IPS-18a (cell line): ENCODE measurements at regions not wholly inside any gene's neighbourhood (a gene's known extent, or its start where the extent isn't known, plus 50 kb on each side); places are given as distances from the start of the nearest gene placed in this dataset.

Experiments
- H3K27ac ChIP-seq: one replicate; pipeline ENCODE4 v1.5.1; 2013; ENCODE audit warnings: low read length
- H3K27me3 ChIP-seq: one replicate; pipeline ENCODE4 v1.6.1; 2013; ENCODE audit warnings: mild to moderate bottlenecking, low read length; ENCODE audit not compliant: control insufficient read depth, insufficient read depth
- H3K36me3 ChIP-seq: one replicate; pipeline ENCODE4 v1.6.1; 2013; ENCODE audit warnings: low read depth, low read length; ENCODE audit not compliant: control insufficient read depth
- H3K4me1 ChIP-seq: one replicate; pipeline ENCODE4 v1.6.1; 2013; ENCODE audit warnings: low read depth, low read length; ENCODE audit not compliant: control insufficient read depth
- H3K4me3 ChIP-seq: one replicate; pipeline ENCODE4 v1.5.1; 2013; ENCODE audit warnings: low read length
- H3K9ac ChIP-seq: one replicate; pipeline ENCODE4 v1.6.1; 2013; ENCODE audit warnings: mild to moderate bottlenecking, low read length, moderate library complexity
- H3K9me3 ChIP-seq: one replicate; pipeline ENCODE4 v1.6.1; 2013; ENCODE audit warnings: low read depth, low read length; ENCODE audit not compliant: control insufficient read depth

DNA sequence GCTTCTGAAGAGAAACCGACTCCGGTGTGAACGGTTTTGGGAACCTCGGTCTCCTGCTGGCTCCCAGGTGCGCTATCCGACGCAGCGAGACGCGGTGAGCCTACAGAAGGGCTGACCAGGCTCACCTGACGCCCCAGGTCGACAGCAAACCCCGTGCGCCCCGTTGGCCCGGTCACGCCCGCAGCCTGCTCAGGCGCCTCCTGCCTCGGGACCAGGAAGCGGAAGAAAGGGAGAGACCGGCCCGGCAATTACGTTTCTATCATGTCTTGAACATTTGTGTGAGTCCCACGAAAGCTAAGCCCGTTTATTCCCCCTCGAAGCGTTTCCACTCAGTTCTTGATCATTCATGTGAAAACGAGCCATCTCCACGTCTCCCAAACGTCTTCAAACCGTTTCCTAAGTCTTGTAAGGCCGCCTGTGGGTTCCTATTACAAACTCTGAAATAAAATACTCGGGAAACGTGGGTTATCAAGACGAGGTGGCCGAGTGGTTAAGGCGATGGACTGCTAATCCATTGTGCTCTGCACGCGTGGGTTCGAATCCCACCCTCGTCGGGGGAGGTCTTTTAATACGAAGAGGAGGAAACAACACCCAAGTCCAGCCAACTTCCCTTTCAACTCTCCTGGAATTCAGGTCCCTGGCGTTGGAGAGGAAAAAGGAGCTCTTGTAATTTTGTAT is 150.5 kb upstream of the PRSS16 start:
- no peak overlapping the region for H3K27ac ChIP-seq
- H3K4me3 ChIP-seq, result peak overlapping the region; percentile 82
- H3K27me3 ChIP-seq, result peaks cover 43% of the 10 kb centered on the region
- no peaks in the 10 kb centered on the region for H3K4me1 ChIP-seq
- peak overlapping the region; percentile 50 for H3K9ac ChIP-seq
- no peaks in the 10 kb centered on the region for H3K9me3 ChIP-seq
- no peaks in the 10 kb centered on the region for H3K36me3 ChIP-seq

DNA sequence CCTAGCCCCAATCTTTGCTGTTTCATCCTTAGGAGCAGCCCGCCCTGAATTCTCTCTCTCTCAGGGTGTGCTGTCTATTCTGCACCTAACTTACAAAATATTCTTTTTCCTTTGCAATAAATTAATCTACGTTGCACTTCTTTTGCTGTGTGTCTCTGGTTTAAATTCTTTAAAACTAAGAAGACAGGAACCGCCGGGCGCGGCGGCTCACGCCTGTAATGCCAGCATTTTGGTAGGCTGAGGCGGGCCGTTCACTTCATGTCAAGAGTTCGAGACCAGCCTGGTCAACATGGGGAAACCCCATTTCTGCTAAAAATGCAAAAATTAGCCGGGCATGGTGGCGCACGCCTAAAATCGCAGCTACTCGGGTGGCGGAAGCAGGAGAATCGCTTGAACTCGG is 148.5 kb upstream of the PRSS16 start:
- Histone ChIP-seq H3K36me3 (no peaks in the 10 kb centered on the region), H3K4me3 (no peak overlapping the region), H3K4me1 (no peaks in the 10 kb centered on the region), H3K9me3 (no peaks in the 10 kb centered on the region), H3K9ac (no peak overlapping the region), H3K27ac (no peak overlapping the region), H3K27me3 (peaks cover 28% of the 10 kb centered on the region)

DNA sequence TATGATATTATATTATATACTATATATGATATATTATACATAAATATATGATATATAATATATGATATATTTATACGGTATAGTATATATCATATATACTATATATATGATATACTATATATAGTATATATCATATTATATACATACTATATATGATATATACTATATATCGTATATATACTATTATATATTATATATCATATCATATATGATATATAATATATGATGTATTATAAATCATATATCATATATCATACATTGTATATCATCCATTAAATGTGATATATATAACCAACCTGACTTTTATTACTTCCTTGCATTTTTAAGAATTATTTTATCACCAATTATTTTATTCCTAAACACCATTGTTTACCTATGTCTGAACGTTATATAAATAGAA is 146.6 kb upstream of the PRSS16 start:
- H3K9ac ChIP-seq, result no peak overlapping the region
- H3K36me3 ChIP-seq, result no peaks in the 10 kb centered on the region
- peaks cover 19% of the 10 kb centered on the region for H3K27me3 ChIP-seq
- no peaks in the 10 kb centered on the region for H3K4me1 ChIP-seq
- no peak overlapping the region for H3K4me3 ChIP-seq
- H3K9me3 ChIP-seq, result no peaks in the 10 kb centered on the region
- H3K27ac ChIP-seq, result no peak overlapping the region

DNA sequence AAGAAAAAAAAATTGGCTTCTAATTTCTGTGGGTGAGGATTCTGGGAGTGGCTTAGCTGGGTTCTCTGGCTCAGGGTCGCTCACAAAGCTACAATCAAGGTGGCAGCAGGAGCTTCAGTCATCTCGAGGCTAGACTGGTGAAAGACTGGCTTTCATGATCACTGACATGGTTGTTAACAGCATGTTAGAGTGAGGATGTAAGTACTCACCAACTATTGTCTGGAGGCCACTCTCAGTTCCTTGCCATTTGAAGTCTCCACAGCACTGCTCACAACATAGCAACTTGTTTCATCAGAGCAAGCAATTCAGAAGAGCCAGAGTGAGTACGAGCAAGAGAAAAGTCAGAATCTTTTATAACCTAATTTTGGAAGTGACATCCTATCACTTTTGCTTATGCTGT is 145.7 kb upstream of the PRSS16 start:
- no peak overlapping the region for H3K27ac ChIP-seq
- H3K4me3 ChIP-seq, result no peak overlapping the region
- H3K9me3 ChIP-seq, result no peaks in the 10 kb centered on the region
- no peak overlapping the region for H3K9ac ChIP-seq
- no peaks in the 10 kb centered on the region for H3K36me3 ChIP-seq
- H3K27me3 ChIP-seq, result peaks cover 10% of the 10 kb centered on the region
- no peaks in the 10 kb centered on the region for H3K4me1 ChIP-seq

DNA sequence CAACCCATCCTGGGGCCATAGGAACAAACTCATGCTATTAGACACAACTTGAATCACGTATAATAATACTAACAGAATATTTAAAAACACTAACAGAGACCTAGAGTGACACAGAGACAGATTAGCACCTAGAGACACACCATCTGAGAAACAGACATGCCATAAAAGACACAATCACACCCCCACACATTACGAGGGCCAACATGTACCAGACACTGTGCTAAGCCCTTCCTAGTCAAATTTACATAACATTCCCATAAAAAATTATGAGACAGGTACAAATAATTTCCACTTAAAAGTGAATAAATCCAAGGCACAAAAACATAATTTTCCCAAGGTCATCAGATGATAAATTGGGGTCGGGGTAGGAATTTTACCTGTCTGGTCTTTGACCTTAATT is 141.1 kb upstream of the PRSS16 start:
- no peaks in the 10 kb centered on the region for H3K4me1 ChIP-seq
- no peaks in the 10 kb centered on the region for H3K27me3 ChIP-seq
- peaks cover 6% of the 10 kb centered on the region for H3K9me3 ChIP-seq
- H3K9ac ChIP-seq, result no peak overlapping the region
- no peak overlapping the region for H3K27ac ChIP-seq
- no peak overlapping the region for H3K4me3 ChIP-seq
- no peaks in the 10 kb centered on the region for H3K36me3 ChIP-seq

DNA sequence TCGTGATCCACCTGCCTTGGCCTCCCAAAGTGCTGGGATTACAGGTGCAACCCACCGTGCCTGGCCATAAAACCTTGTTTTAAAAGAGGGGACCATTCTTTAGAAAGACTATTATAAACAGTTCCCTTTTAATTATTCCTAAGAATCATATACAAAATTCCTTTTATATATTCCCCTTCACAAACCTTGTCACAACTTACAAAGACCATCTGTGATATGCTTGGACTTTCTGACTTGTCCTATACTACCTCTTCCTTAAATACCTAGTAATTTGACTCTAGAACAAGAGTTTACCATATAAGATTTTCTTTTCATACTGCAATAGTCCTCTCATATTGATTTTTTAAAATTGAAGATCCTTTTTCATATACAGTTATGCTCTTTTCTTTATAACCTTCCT is 135.8 kb upstream of the PRSS16 start:
- Histone ChIP-seq H3K36me3 (no peaks in the 10 kb centered on the region), H3K4me1 (no peaks in the 10 kb centered on the region), H3K4me3 (no peak overlapping the region), H3K27me3 (no peaks in the 10 kb centered on the region), H3K9ac (no peak overlapping the region), H3K9me3 (peaks cover 17% of the 10 kb centered on the region), H3K27ac (no peak overlapping the region)

DNA sequence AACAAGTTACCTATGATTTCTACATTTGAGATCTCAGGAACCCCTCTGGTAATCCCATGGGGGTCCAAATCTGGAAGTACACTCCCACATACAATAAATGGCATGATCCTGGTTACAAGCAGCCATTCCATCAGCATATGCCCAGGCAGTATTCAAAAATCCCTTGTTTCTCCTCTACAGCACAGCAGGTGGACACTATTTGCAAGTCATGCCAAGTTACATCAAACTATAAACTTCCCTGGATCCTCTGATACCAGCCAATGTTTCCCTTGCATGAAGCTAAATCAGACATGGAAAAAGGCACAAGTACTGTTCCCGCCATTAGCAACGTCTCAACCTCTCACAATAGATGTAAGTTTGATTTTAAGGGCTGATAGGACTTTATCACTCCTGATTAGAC is 134.5 kb upstream of the PRSS16 start:
- no peak overlapping the region for H3K27ac ChIP-seq

DNA sequence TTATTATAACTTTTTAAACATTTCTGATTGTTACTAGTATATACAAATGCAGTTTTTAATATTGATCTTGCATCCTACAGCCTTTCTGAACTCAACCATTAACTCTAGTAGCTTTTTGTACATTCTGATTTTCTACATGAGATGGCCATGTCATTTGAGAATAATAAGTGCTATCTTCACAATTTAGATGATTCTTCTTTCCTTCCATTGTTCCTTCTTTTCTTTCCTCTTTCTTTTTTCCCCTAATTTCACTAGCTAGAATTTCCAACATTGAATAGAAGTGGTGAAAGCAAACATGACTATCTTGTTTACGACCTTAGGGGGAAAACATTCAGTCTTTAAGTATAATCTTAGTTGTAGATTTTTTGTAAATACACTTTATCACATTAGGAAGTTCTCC is 128.2 kb upstream of the PRSS16 start:
- Histone ChIP-seq H3K9me3 (no peaks in the 10 kb centered on the region), H3K4me1 (no peaks in the 10 kb centered on the region), H3K36me3 (no peaks in the 10 kb centered on the region), H3K27me3 (no peaks in the 10 kb centered on the region), H3K9ac (no peak overlapping the region), H3K4me3 (no peak overlapping the region), H3K27ac (no peak overlapping the region)

More for the DNA sequence above, 134.5 kb upstream of the PRSS16 start:
- no peaks in the 10 kb centered on the region for H3K4me1 ChIP-seq
- no peak overlapping the region for H3K9ac ChIP-seq
- H3K36me3 ChIP-seq, result no peaks in the 10 kb centered on the region
- no peaks in the 10 kb centered on the region for H3K27me3 ChIP-seq
- peaks cover 17% of the 10 kb centered on the region for H3K9me3 ChIP-seq
- H3K4me3 ChIP-seq, result no peak overlapping the region

DNA sequence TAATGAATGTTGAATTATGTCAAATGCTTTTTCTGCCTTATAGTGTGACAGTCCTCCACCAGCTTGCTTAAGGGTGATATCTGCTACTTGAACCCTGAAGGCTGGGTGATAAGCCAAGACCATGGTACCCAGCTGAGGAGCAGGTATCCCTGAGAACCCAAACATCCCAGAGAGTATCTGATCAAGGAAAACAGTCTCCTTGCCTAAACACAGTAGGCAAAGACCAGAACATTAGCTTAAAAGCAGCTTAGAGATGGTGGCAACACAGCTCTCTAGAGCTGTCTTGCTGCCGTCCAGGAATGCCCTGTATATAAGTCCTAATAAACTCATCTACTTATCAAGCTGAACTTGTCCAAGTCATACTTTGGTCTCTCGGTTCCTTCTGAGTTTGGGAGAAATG is 127.7 kb upstream of the PRSS16 start:
- no peaks in the 10 kb centered on the region for H3K36me3 ChIP-seq
- H3K27me3 ChIP-seq, result no peaks in the 10 kb centered on the region
- no peaks in the 10 kb centered on the region for H3K4me1 ChIP-seq
- H3K9me3 ChIP-seq, result no peaks in the 10 kb centered on the region
- H3K4me3 ChIP-seq, result no peak overlapping the region
- H3K9ac ChIP-seq, result no peak overlapping the region
- H3K27ac ChIP-seq, result no peak overlapping the region

DNA sequence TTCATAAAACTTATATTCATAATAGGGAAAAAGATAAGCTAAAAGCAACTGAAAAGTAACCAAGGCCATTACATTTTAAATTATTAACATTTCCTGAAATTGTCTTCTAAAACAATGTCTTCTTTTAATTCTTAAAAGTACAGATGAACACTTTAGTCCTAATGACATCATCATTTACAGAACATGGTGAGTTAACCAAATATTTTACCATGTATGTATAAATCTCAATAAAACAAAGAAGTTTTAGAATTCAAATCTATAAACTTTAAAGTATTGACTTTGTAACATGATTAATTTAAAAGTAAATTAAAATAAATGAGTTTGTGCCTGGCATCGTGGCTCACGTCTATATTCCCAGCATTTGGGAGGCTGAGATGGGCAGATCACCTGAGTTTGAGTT is 125.9 kb upstream of the PRSS16 start:
- no peaks in the 10 kb centered on the region for H3K27me3 ChIP-seq
- H3K4me3 ChIP-seq, result no peak overlapping the region
- no peak overlapping the region for H3K9ac ChIP-seq
- H3K4me1 ChIP-seq, result no peaks in the 10 kb centered on the region
- H3K36me3 ChIP-seq, result no peaks in the 10 kb centered on the region
- no peaks in the 10 kb centered on the region for H3K9me3 ChIP-seq
- no peak overlapping the region for H3K27ac ChIP-seq

DNA sequence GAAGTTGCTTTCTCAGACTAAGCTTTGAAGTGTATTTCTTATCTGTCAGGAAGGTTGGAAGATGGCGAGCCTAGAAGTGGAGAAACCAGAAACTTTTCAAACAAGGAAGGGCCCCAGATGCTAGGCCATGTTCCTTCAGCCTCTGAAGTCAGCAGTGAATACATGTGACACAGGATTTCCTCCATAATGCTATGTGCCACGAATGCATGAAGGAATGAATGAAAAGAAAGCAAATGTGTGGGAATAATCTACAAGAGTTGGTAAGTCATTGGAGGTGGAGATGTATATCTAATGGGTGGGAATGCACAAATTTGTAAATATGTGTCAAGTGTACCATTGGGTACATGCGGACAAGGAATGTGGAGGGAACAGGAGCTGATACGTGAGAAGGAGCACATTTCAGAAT is 123.2 kb upstream of the PRSS16 start:
- no peak overlapping the region for H3K4me3 ChIP-seq
- peaks cover 9% of the 10 kb centered on the region for H3K4me1 ChIP-seq
- H3K36me3 ChIP-seq, result no peaks in the 10 kb centered on the region
- H3K27ac ChIP-seq, result no peak overlapping the region
- no peak overlapping the region for H3K9ac ChIP-seq
- no peaks in the 10 kb centered on the region for H3K27me3 ChIP-seq
- H3K9me3 ChIP-seq, result no peaks in the 10 kb centered on the region

DNA sequence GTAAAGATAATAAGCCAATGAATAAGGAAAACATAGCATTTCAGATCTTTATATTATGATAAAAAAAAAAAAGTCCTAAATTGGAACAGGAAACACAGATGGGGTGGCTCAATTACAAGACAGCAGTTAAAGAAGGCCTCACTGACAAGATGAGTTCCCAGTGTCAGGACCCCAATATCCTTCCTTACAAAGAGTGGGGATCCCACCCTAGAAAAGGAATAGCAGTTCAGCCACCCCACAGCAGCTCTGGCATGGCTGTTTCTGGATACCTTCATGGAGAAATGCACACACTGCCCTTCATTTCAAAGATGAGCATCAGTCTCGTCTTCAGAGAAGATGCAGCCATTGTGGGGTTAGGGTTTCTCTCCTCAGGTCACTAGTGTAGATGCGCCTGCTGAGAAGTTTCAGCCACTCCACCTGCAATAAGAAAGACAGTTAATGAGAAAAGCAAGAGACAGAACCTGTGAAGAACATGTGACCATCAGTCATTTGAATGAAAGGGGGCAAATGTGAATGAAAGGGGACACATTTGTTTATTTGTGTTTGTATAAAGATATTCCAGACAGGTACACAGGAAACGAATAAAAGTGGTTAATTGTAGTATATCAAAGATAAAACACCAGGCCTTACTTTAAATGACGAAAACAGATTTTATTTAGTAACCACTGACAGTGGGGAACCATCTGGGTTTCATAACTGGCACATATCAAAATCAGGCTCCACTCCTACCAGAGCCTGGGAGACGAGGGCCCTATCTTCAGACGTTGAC is 121.3 kb upstream of the PRSS16 start:
- no peaks in the 10 kb centered on the region for H3K9me3 ChIP-seq
- H3K4me3 ChIP-seq, result no peak overlapping the region
- H3K9ac ChIP-seq, result no peak overlapping the region
- peaks cover 22% of the 10 kb centered on the region for H3K4me1 ChIP-seq
- no peaks in the 10 kb centered on the region for H3K27me3 ChIP-seq
- H3K36me3 ChIP-seq, result no peaks in the 10 kb centered on the region
- no peak overlapping the region for H3K27ac ChIP-seq
